ENCODE measurements at regions not wholly inside any gene's neighbourhood (a gene's known extent, or its start where the extent isn't known, plus 50 kb on each side); places are given as distances from the start of the nearest gene placed in this dataset.

GRCh38 chr2:221908518-221908917, 336.4 kb upstream of the EPHA4 start:
- TF ChIP-seq CTCF (IDR thresholded peaks at IDR 0.05) (no peak), POLR2A (IDR thresholded peaks at IDR 0.05) (no peak), POLR2AphosphoS5 (IDR thresholded peaks at IDR 0.05; ENCODE audit: insufficient read depth in 1 of 2, low read depth in 1 of 2) (no peak)

Data from vagina (tissue), 2 donors.